ENCODE measurements at regions not wholly inside any gene's neighbourhood (a gene's known extent, or its start where the extent isn't known, plus 50 kb on each side); places are given as distances from the start of the nearest gene placed in this dataset.
"Not testable (repeated sequence)": the region's sequence is repeated elsewhere in the genome, so short reads cannot be mapped to it uniquely, and the experiment has no call there.

DNA sequence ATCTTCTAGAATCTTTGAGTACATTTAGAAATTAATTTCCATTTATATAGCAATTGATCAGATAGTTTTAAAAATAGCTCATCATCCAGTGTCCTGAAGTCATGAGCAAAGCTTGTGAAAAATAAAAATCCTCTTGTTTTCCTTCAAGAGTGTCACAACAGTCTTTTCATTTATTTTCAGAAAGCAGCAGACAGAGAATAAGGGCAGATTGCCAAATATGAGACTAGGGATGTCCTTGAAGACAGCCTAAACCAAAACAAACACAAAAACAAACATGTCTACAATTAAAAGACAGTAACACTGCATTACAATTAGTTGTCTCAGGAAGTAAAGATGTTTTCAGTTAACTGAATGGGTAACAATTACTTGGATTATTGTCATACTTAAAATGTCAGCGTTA, 682.8 kb downstream of the TFAP2A start:
- DNase-seq (ENCODE audit: low read depth in 1 of 2, low spot score in 1 of 2), result no peak
- no peak for TF ChIP-seq JUND (IDR thresholded peaks at IDR 0.05; ENCODE audit: low read depth)
- in situ Hi-C loops (cut with HindIII; ENCODE audit: low pct_unique_long_range_greater_than_20kb, low sequenced_read_pairs), result no loop called here

DNA sequence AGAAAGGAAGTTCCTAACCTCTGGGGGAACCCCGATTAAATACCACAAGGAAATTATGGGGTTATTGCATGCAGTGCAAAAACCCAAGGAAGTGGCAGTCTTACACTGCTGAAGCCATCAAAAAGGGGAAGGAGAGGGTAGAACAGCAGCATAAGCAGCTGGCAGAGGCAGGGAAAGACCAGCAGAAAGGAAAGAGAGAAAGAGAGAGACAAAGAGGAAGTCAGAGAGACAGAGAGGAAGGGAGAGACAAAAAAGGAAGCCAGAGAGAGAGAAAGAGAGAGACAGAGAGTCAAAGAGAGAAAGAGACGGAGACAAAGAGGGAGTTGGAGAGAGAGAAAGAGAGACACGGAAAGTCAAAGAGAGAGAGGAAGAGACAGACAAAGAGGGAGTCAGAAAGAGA, 689.1 kb downstream of the TFAP2A start:
- in situ Hi-C loops (cut with HindIII; ENCODE audit: low pct_unique_long_range_greater_than_20kb, low sequenced_read_pairs); DNase-seq (ENCODE audit: low read depth in 1 of 2, low spot score in 1 of 2): not testable (repeated sequence)

DNA sequence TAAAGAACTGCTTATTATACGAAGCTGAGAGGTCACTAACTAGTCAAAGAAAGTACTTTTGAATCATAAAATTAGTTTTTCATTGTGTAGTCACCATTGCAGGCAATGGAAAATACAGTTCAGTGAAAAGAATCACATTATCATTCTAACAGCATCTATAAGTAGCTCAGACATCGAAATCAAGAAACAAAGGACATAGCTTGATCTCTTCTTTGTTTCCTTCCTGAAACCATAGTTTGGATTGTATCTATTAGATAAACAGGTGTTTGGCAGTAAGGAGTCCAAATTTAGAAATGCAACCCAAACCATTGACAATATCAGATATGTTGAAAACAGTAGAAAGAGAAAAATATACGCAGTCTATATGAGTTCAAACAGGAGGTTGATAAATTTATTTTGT, 697.3 kb downstream of the TFAP2A start:
- in situ Hi-C loops (cut with HindIII; ENCODE audit: low pct_unique_long_range_greater_than_20kb, low sequenced_read_pairs), result no loop called here
- DNase-seq (ENCODE audit: low read depth in 1 of 2, low spot score in 1 of 2), result no peak
- no peak for TF ChIP-seq JUND (IDR thresholded peaks at IDR 0.05; ENCODE audit: low read depth)

DNA sequence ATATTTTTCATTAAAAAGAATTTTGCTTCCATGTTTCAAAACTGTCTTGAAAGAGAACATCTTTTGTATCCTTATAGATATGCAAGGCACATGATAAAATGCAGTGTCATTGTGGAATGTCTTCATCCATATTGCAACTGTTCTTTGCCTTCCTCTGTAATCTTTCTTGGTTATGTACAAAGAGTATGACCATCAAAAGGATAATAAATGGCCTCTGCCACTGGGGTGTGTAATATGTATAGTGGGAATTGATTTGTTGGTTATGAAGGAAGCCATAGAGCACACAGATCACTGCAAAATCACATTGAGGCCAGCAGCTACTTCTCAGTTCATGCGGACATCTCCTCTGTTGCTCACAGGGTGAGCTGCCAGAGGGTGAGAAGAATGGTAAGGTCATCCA, 703.5 kb downstream of the TFAP2A start:
- in situ Hi-C loops (cut with HindIII; ENCODE audit: low pct_unique_long_range_greater_than_20kb, low sequenced_read_pairs), result no loop called here

DNA sequence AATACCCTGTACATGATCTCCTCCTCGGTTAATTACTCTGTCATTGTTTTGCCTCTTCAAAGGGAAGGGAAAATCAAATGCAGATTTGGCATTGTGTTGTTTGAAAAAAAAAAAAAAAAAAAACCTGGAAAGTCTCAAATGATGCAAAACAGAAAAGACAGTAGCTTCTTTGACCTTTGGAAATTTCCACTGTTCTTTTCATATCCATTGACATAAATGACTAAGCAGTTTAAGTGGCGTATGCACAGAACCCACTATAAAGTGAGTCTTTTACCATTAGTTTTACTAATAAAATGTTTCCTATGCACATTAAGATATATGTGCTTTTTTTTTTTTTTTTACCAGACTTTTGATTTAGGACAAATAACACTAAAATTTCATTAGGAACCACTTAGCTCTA, 704.3 kb downstream of the TFAP2A start:
- TF ChIP-seq JUND (IDR thresholded peaks at IDR 0.05; ENCODE audit: low read depth), result no peak
- in situ Hi-C loops (cut with HindIII; ENCODE audit: low pct_unique_long_range_greater_than_20kb, low sequenced_read_pairs), result no loop called here
- DNase-seq (ENCODE audit: low read depth in 1 of 2, low spot score in 1 of 2), result no peak

More for the DNA sequence above, 703.5 kb downstream of the TFAP2A start:
- DNase-seq (ENCODE audit: low read depth in 1 of 2, low spot score in 1 of 2), result no peak
- TF ChIP-seq JUND (IDR thresholded peaks at IDR 0.05; ENCODE audit: low read depth), result no peak

DNA sequence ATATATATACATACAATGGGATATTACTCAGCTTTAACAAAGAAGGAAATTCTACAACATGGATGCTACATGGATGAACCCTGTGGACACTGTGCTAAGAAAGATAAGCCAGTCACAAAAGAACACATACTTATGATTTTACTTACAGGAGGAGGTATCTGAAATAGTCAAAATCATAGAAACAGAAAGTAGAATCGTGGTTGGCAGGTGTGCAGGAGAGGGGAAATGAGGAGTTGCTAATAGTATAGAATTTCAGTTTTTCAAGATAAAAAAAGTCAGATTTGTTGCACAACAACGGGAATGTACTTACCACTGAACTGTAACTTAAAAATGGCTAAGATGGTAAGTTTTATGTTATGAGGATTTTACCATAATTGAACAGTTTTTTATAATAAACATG, 706.3 kb downstream of the TFAP2A start:
- TF ChIP-seq JUND (IDR thresholded peaks at IDR 0.05; ENCODE audit: low read depth), result no peak
- no peak for DNase-seq (ENCODE audit: low read depth in 1 of 2, low spot score in 1 of 2)
- in situ Hi-C loops (cut with HindIII; ENCODE audit: low pct_unique_long_range_greater_than_20kb, low sequenced_read_pairs), result no loop called here

DNA sequence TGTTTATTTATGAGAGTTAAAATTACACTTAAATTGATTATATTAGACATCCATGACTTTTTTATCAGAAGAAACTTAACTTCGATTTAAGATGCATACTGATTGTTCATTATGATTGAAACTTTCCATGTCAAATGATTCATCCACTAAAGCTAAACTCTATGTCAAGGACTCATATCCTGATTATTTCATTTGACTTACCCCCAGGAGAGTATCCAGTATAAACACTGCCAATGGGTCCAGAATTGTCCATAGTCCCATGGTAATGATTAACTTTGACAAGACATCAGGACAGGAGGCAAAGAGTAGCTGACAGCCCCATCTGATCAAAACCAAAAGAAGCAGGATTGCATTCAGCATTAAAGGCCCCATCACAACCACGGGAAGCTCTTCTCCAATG, 709.9 kb downstream of the TFAP2A start:
- no peak for TF ChIP-seq JUND (IDR thresholded peaks at IDR 0.05; ENCODE audit: low read depth)
- no peak for DNase-seq (ENCODE audit: low read depth in 1 of 2, low spot score in 1 of 2)
- in situ Hi-C loops (cut with HindIII; ENCODE audit: low pct_unique_long_range_greater_than_20kb, low sequenced_read_pairs), result no loop called here

DNA sequence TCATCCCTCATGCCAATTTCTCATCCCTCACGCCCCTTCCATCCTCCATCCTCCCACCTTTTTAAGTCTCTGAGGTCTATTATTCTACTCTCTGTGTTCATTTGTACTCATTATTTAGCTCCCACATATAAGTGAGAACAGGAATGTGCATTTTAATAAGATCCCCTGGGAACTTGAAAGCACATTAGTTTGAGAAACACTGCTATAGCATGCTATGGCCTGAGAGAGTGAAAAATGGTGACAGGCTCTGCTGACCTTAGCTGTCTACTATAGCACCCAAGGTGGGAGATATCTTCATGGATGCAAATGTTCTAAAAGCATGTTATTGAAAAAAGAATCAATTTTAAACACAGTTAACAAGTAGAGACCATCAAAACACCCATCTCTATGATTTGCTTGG, 712.0 kb downstream of the TFAP2A start:
- TF ChIP-seq JUND (IDR thresholded peaks at IDR 0.05; ENCODE audit: low read depth), result no peak
- DNase-seq (ENCODE audit: low read depth in 1 of 2, low spot score in 1 of 2), result no peak
- in situ Hi-C loops (cut with HindIII; ENCODE audit: low pct_unique_long_range_greater_than_20kb, low sequenced_read_pairs), result no loop called here

DNA sequence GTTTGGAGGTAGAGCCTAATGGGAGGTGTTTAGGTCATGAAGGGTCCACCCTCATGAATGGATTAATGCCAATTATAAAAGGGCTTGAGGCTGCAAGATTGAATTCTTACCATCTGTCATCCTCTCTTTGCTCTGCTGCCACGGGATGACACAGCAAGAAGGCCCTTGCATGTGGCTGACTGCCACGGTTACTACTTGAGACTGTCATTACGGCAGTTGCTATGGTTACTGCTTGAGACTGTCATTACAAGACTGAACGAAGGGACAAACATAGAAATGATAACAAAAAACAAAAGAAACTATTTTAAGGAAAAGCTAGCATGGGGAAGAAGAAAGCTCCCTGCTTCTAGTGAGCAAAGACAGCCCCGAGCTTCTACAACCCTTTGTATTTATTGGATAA, 715.0 kb downstream of the TFAP2A start:
- no peak for DNase-seq (ENCODE audit: low read depth in 1 of 2, low spot score in 1 of 2)
- no peak for TF ChIP-seq JUND (IDR thresholded peaks at IDR 0.05; ENCODE audit: low read depth)
- in situ Hi-C loops (cut with HindIII; ENCODE audit: low pct_unique_long_range_greater_than_20kb, low sequenced_read_pairs), result no loop called here

DNA sequence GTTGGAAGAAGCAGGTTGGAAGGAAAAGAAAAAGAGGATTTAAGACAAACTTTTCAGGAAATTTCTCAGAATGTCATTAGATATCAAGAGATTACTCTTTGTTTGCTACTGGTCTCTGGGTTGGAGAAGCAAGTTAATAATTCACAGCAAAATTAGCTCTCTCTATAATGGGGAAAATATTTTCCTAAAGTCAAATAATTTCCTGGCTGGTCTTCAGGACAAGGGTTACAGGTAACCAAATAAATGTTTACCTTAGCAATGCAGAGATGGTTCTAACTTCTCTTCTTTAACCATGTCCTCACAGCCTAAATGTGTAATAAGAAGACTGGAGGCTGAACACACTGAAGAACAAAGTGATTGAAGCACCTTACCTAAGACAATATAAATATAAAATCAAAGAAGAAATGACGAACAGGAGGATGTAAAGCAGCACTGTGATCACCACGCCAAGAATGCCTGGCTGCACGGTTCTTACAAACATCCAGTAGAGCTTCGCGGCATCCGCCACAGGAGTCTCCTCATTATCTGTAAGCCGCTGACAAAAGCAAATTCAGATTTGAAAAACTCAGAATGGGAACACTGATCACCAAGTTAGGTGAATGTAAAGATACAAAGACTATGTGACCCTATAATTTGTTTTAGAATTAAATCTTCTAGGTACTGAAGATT, 717.5 kb downstream of the TFAP2A start:
- TF ChIP-seq JUND (IDR thresholded peaks at IDR 0.05; ENCODE audit: low read depth), result no peak
- DNase-seq (ENCODE audit: low read depth in 1 of 2, low spot score in 1 of 2), result no peak
- in situ Hi-C loops (cut with HindIII; ENCODE audit: low pct_unique_long_range_greater_than_20kb, low sequenced_read_pairs), result no loop called here

DNA sequence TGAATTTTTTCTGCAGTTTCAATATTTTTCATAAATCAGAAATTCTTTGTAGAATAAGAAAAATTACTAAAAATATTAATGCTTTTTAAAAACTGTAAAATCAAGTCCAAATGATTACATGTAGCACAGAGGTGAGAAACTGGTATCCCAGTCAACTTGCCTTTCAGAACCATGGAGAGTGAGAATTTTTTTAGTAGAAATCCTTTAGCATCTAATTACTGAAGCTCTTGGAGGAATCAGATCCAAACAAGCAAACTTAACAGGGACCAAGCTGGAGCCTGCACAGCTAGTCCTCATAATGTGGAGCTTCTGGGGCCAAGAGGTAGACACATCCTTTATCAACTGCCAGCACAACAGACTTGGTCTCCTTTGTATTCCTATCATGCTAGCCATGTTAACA, 724.5 kb downstream of the TFAP2A start:
- DNase-seq (ENCODE audit: low read depth in 1 of 2, low spot score in 1 of 2), result no peak
- TF ChIP-seq JUND (IDR thresholded peaks at IDR 0.05; ENCODE audit: low read depth), result no peak
- in situ Hi-C loops (cut with HindIII; ENCODE audit: low pct_unique_long_range_greater_than_20kb, low sequenced_read_pairs), result no loop called here

DNA sequence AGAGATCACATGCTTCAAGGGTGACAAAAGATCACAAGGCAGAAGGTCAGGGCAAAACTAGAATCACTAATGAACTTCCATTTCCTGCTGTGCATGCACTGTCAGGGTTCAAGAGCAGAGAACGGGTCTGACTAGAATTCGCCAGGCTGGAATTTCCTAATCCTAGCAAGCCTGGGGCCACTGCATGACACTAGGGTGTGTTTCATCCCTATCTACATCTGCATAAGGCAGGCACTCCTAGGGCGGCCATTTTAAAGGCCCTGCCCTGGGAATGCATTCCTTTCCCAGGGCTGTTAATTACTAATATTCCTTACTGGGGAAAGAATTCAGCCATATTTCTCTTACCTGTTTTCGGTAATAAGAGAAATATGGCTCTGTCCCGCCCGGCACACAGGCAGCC, 734.1 kb downstream of the TFAP2A start:
- in situ Hi-C loops (cut with HindIII; ENCODE audit: low pct_unique_long_range_greater_than_20kb, low sequenced_read_pairs); DNase-seq (ENCODE audit: low read depth in 1 of 2, low spot score in 1 of 2): not testable (repeated sequence)

DNA sequence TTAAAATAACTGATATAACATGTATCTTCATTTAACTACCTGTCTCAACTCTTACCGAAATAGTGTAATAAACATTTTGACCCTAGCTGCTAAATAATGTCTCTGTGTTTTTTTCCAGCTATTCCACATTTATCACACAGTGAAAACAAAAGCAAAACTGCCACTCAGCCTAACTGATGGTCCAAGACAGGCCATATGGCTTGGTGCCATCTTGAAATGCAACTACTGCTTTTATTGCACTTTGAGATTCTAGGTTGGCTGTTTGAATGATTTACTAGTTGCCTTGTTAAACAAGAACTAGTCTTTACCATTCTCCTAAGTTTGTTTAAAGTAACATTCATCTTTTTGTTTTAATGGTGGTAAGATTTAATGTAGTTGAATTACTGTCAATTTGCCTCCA, 739.8 kb downstream of the TFAP2A start:
- DNase-seq (ENCODE audit: low read depth in 1 of 2, low spot score in 1 of 2), result no peak
- no peak for TF ChIP-seq JUND (IDR thresholded peaks at IDR 0.05; ENCODE audit: low read depth)
- in situ Hi-C loops (cut with HindIII; ENCODE audit: low pct_unique_long_range_greater_than_20kb, low sequenced_read_pairs), result no loop called here

DNA sequence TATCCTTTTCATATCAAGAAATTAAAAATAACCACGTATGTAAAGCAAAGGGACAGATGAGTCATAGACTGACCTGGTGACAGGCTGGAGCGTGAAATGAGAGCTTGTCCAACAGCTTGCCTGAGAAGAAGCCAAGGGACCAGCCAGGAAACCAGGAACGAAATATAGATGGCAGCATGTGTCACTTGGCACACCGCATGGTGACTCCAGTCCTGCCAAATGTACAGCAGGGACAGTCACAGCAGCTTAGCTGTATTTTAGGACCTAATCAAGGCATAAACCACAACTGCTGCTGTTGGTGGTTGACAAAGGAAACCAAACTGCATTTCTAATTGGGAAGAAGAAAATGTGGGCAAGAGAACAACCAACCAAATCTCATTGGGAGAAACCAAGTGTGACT, 755.0 kb downstream of the TFAP2A start:
- in situ Hi-C loops (cut with HindIII; ENCODE audit: low pct_unique_long_range_greater_than_20kb, low sequenced_read_pairs), result no loop called here
- no peak for TF ChIP-seq JUND (IDR thresholded peaks at IDR 0.05; ENCODE audit: low read depth)

More for the DNA sequence above, 755.0 kb downstream of the TFAP2A start:
- DNase-seq (ENCODE audit: low read depth in 1 of 2, low spot score in 1 of 2), result no peak

Measured in T47D (cell line).